ENCODE measurements at regions not wholly inside any gene's neighbourhood (a gene's known extent, or its start where the extent isn't known, plus 50 kb on each side); places are given as distances from the start of the nearest gene placed in this dataset.

GRCh38 chr3:5545719-5546118, 358.2 kb downstream of the EDEM1 start:
- TF ChIP-seq, protein P1, sequence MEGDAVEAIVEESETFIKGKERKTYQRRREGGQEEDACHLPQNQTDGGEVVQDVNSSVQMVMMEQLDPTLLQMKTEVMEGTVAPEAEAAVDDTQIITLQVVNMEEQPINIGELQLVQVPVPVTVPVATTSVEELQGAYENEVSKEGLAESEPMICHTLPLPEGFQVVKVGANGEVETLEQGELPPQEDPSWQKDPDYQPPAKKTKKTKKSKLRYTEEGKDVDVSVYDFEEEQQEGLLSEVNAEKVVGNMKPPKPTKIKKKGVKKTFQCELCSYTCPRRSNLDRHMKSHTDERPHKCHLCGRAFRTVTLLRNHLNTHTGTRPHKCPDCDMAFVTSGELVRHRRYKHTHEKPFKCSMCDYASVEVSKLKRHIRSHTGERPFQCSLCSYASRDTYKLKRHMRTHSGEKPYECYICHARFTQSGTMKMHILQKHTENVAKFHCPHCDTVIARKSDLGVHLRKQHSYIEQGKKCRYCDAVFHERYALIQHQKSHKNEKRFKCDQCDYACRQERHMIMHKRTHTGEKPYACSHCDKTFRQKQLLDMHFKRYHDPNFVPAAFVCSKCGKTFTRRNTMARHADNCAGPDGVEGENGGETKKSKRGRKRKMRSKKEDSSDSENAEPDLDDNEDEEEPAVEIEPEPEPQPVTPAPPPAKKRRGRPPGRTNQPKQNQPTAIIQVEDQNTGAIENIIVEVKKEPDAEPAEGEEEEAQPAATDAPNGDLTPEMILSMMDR (IDR thresholded peaks at IDR 0.05; ENCODE audit: unreplicated experiment), result no peak

DNA sequence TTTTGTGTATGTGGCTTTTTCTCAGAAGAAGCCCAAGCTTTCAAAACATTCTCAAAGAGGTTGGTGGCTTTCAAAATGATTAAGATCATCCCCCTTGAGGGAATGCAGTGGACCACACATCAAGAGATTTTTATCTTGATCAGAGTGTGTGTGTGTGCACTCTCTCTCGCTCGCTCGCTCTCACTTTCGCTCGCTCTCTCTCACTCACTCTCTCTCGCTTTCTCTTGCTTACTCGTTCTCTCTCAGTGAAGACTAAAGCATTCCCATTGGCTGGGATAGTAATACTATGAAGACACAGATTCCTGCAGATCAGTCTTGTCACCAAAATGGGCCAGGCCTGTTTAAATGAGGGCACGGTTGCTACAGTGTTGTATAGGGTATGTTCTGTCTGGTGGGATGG, 365.7 kb downstream of the EDEM1 start:
- no peak for DNase-seq
- Mint-ChIP-seq H3K4me1 (ENCODE audit: low read depth, unreplicated experiment) (no peaks in the 10 kb centered on the region), H3K27ac (ENCODE audit: unreplicated experiment) (no peak overlapping the region), H3K9me3 (ENCODE audit: low read depth, unreplicated experiment) (peaks cover 8% of the 10 kb centered on the region), H3K4me3 (ENCODE audit: low read depth, unreplicated experiment) (no peak overlapping the region), H3K27me3 (ENCODE audit: unreplicated experiment) (no peaks in the 10 kb centered on the region), H3K36me3 (ENCODE audit: insufficient read depth, unreplicated experiment) (no peaks in the 10 kb centered on the region)
- no TSS peak for BruUV-seq (replicated peaks)
- intact Hi-C loops (cut with micrococcal nuclease; ENCODE audit: unreplicated experiment), result no loop called here
- CTCF ChIA-PET, result no interaction called here
- TF ChIP-seq, protein P1 (IDR thresholded peaks at IDR 0.05; ENCODE audit: unreplicated experiment), result no peak

More at GRCh38 chr3:5545719-5546118, 358.2 kb downstream of the EDEM1 start:
- H3K36me3 Mint-ChIP-seq (ENCODE audit: insufficient read depth, unreplicated experiment), result no peaks in the 10 kb centered on the region
- H3K27me3 Mint-ChIP-seq (ENCODE audit: unreplicated experiment), result no peaks in the 10 kb centered on the region
- no peak for DNase-seq
- H3K27ac Mint-ChIP-seq (ENCODE audit: unreplicated experiment), result no peak overlapping the region
- H3K9me3 Mint-ChIP-seq (ENCODE audit: low read depth, unreplicated experiment), result peaks cover 18% of the 10 kb centered on the region
- CTCF ChIA-PET, result no interaction called here
- intact Hi-C loops (cut with micrococcal nuclease; ENCODE audit: unreplicated experiment), result no loop called here
- no TSS peak for BruUV-seq (replicated peaks)
- H3K4me1 Mint-ChIP-seq (ENCODE audit: low read depth, unreplicated experiment), result no peaks in the 10 kb centered on the region
- H3K4me3 Mint-ChIP-seq (ENCODE audit: low read depth, unreplicated experiment), result no peak overlapping the region

DNA sequence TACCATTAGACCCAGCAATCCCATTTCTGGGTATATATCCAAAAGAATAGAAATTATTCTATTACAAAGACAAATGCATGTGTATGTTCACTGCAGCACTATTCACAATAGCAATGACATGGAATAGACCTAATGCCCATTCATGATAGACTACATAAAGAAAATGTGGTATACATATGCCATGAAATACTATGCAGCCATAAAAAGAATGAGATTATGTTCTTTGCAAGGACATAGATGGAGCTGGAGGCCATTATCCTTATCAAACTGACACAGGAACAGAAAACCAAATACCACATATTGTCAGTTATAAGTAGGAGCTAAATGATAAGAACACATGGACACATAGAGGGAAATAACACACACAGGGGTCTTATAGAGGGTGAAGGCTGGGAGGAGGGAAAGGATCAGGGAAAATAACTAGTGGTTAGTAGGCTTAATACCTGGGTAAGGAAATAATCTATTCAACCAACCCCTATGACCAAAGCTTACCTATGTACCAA, 366.8 kb downstream of the EDEM1 start:
- Mint-ChIP-seq H3K36me3 (ENCODE audit: insufficient read depth, unreplicated experiment) (no peaks in the 10 kb centered on the region), H3K4me1 (ENCODE audit: low read depth, unreplicated experiment) (no peaks in the 10 kb centered on the region), H3K27me3 (ENCODE audit: unreplicated experiment) (no peaks in the 10 kb centered on the region), H3K9me3 (ENCODE audit: low read depth, unreplicated experiment) (peaks cover 8% of the 10 kb centered on the region), H3K27ac (ENCODE audit: unreplicated experiment) (no peak overlapping the region), H3K4me3 (ENCODE audit: low read depth, unreplicated experiment) (no peak overlapping the region)
- DNase-seq, result no peak
- TF ChIP-seq, protein P1 (IDR thresholded peaks at IDR 0.05; ENCODE audit: unreplicated experiment), result no peak
- no TSS peak for BruUV-seq (replicated peaks)
- intact Hi-C loops (cut with micrococcal nuclease; ENCODE audit: unreplicated experiment), result no loop called here
- CTCF ChIA-PET, result no interaction called here

DNA sequence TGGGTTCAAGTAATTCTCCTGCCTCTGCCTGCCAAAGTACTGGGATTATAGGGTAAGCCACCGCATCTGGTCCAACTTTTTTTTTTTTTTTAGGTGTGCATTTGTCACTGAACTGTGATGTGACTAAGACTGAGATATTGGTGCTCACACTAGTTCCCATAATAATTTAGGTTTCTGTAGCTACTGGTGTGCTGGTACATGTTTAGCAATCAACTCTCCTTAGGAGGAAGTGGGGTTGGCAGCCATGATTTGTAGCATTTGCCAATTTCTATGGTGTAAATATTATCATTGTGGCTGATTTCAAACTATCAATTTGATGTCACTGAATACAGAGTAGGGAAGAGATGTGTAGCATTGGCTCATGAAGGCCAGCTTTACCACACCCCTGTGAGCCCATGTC, 372.7 kb downstream of the EDEM1 start:
- no peaks in the 10 kb centered on the region for H3K4me1 Mint-ChIP-seq (ENCODE audit: low read depth, unreplicated experiment)
- no peak overlapping the region for H3K27ac Mint-ChIP-seq (ENCODE audit: unreplicated experiment)
- no peak overlapping the region for H3K4me3 Mint-ChIP-seq (ENCODE audit: low read depth, unreplicated experiment)
- CTCF ChIA-PET, result no interaction called here
- no TSS peak for BruUV-seq (replicated peaks)
- intact Hi-C loops (cut with micrococcal nuclease; ENCODE audit: unreplicated experiment), result no loop called here
- no peaks in the 10 kb centered on the region for H3K36me3 Mint-ChIP-seq (ENCODE audit: insufficient read depth, unreplicated experiment)
- TF ChIP-seq, protein P1 (IDR thresholded peaks at IDR 0.05; ENCODE audit: unreplicated experiment), result no peak
- peaks cover 3% of the 10 kb centered on the region for H3K9me3 Mint-ChIP-seq (ENCODE audit: low read depth, unreplicated experiment)
- no peak for DNase-seq
- H3K27me3 Mint-ChIP-seq (ENCODE audit: unreplicated experiment), result no peaks in the 10 kb centered on the region

Measured in Calu3 (cell line).